Esophagus squamous epithelium (tissue), 4 donors: ENCODE measurements at regions not wholly inside any gene's neighbourhood (a gene's known extent, or its start where the extent isn't known, plus 50 kb on each side); places are given as distances from the start of the nearest gene placed in this dataset.

Source experiments
- POLR2A ChIP-seq, 4 donors: fragments of 450-650 bp; IDR thresholded peaks; one replicate each; pipeline ENCODE4 v1.6.1; 2017; ENCODE audit warnings: antibody characterized with exemption in 4 of 4, mild to moderate bottlenecking in 4 of 4, moderate library complexity in 3 of 4
- TF ChIP-seq, protein P1 (sequence below), 6 experiments: fragments of 450-650 bp in 4 of 6; fragments of 200-600 bp in 2 of 6; sonication (generic) in 2 of 6; IDR thresholded peaks; one replicate each; pipeline ENCODE4 v1.5.1; 2016 to 2019; ENCODE audit warnings: antibody characterized with exemption in 6 of 6, mild to moderate bottlenecking in 4 of 6, moderate library complexity in 4 of 6

DNA sequence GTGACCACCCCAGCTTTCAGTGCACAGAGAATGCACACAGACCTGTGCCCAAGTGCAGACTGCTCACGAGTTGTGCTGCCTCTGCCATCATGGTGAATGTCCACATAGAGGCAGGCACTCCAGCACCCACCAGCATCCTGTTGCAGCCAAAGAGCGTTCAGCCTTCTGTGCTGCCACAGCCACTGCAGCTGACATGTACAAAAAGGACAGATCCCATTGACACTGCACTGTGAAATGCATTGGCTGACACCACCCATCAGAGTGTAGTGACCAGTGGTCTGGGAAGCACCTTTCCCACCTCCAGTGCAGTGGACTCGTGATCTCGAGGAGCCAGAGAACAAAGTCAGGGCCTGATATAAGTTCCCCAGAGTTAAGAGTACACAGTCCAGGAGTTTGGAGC is 260.3 kb downstream of the RAP2B start:
- TF ChIP-seq, protein P1, sequence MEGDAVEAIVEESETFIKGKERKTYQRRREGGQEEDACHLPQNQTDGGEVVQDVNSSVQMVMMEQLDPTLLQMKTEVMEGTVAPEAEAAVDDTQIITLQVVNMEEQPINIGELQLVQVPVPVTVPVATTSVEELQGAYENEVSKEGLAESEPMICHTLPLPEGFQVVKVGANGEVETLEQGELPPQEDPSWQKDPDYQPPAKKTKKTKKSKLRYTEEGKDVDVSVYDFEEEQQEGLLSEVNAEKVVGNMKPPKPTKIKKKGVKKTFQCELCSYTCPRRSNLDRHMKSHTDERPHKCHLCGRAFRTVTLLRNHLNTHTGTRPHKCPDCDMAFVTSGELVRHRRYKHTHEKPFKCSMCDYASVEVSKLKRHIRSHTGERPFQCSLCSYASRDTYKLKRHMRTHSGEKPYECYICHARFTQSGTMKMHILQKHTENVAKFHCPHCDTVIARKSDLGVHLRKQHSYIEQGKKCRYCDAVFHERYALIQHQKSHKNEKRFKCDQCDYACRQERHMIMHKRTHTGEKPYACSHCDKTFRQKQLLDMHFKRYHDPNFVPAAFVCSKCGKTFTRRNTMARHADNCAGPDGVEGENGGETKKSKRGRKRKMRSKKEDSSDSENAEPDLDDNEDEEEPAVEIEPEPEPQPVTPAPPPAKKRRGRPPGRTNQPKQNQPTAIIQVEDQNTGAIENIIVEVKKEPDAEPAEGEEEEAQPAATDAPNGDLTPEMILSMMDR (IDR thresholded peaks at IDR 0.05): no peak
- no peak for TF ChIP-seq POLR2A (IDR thresholded peaks at IDR 0.05)
